ENCODE measurements at regions not wholly inside any gene's neighbourhood (a gene's known extent, or its start where the extent isn't known, plus 50 kb on each side); places are given as distances from the start of the nearest gene placed in this dataset.

DNA sequence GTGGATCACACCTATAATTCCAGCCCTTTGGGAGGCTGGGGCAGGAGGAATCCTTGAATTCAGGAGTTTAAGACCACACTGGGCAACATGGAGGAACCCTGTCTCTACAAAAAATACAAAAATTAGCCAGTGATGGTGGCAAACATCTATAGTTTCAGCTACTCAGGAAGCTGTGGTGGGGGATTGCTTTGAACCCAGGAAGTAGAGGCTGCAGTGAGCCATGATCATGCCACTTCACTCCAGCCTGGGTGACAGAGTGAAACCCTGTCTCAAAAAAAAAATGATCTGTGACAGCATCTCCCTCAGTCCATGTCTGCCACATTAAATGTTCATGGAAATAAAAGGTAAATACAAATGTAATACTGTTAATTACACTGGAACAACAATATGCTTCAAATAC, 121.4 kb upstream of the COL5A2 start:
- Histone ChIP-seq H3K79me2 (ENCODE audit: control insufficient read depth, low read length) (no peaks in the 10 kb centered on the region), H3K36me3 (ENCODE audit: control insufficient read depth, low read length) (no peaks in the 10 kb centered on the region), H3K9me3 (ENCODE audit: control insufficient read depth, insufficient read depth, low read length) (no peaks in the 10 kb centered on the region), H3F3A (ENCODE audit: control insufficient read depth, insufficient read depth) (no peaks in the 10 kb centered on the region), H3K9me2 (replicated peaks; ENCODE audit: control insufficient read depth, low read length) (no peaks in the 10 kb centered on the region), H3K4me1 (ENCODE audit: control insufficient read depth, low read length) (no peaks in the 10 kb centered on the region), H3K4me2 (ENCODE audit: low read length) (no peak overlapping the region), H3K27me3 (ENCODE audit: control insufficient read depth, low read length) (no peaks in the 10 kb centered on the region), H3K4me3 (ENCODE audit: low read length) (no peak overlapping the region), H4K20me1 (ENCODE audit: control insufficient read depth, insufficient read depth, low read depth, low read length) (no peaks in the 10 kb centered on the region), H3K27ac (ENCODE audit: low read depth, low read length) (no peak overlapping the region)
- no peak for TF ChIP-seq EZH2phosphoT487 (IDR thresholded peaks at IDR 0.05; ENCODE audit: borderline replicate concordance, low read length)
- TF ChIP-seq, protein P1, sequence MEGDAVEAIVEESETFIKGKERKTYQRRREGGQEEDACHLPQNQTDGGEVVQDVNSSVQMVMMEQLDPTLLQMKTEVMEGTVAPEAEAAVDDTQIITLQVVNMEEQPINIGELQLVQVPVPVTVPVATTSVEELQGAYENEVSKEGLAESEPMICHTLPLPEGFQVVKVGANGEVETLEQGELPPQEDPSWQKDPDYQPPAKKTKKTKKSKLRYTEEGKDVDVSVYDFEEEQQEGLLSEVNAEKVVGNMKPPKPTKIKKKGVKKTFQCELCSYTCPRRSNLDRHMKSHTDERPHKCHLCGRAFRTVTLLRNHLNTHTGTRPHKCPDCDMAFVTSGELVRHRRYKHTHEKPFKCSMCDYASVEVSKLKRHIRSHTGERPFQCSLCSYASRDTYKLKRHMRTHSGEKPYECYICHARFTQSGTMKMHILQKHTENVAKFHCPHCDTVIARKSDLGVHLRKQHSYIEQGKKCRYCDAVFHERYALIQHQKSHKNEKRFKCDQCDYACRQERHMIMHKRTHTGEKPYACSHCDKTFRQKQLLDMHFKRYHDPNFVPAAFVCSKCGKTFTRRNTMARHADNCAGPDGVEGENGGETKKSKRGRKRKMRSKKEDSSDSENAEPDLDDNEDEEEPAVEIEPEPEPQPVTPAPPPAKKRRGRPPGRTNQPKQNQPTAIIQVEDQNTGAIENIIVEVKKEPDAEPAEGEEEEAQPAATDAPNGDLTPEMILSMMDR (IDR thresholded peaks at IDR 0.05; ENCODE audit: low read depth, low read length, poor library complexity, severe bottlenecking): no peak

- Histone ChIP-seq H3K27ac (ENCODE audit: low read depth, low read length) (no peak overlapping the region), H3K9me2 (replicated peaks; ENCODE audit: control insufficient read depth, low read length) (no peaks in the 10 kb centered on the region), H3K4me2 (ENCODE audit: low read length) (no peak overlapping the region), H3K4me3 (ENCODE audit: low read length) (no peak overlapping the region), H3K9me3 (ENCODE audit: control insufficient read depth, insufficient read depth, low read length) (no peaks in the 10 kb centered on the region), H3F3A (ENCODE audit: control insufficient read depth, insufficient read depth) (no peaks in the 10 kb centered on the region), H3K79me2 (ENCODE audit: control insufficient read depth, low read length) (no peaks in the 10 kb centered on the region), H3K27me3 (ENCODE audit: control insufficient read depth, low read length) (no peaks in the 10 kb centered on the region), H3K36me3 (ENCODE audit: control insufficient read depth, low read length) (no peaks in the 10 kb centered on the region), H4K20me1 (ENCODE audit: control insufficient read depth, insufficient read depth, low read depth, low read length) (no peaks in the 10 kb centered on the region), H3K4me1 (ENCODE audit: control insufficient read depth, low read length) (no peaks in the 10 kb centered on the region)
- TF ChIP-seq, protein P1 (IDR thresholded peaks at IDR 0.05; ENCODE audit: low read depth, low read length, poor library complexity, severe bottlenecking): no peak
- TF ChIP-seq EZH2phosphoT487 (IDR thresholded peaks at IDR 0.05; ENCODE audit: borderline replicate concordance, low read length): no peak
Measured at GRCh38 chr2:189302274-189302948, 122.8 kb upstream of the COL5A2 start.

DNA sequence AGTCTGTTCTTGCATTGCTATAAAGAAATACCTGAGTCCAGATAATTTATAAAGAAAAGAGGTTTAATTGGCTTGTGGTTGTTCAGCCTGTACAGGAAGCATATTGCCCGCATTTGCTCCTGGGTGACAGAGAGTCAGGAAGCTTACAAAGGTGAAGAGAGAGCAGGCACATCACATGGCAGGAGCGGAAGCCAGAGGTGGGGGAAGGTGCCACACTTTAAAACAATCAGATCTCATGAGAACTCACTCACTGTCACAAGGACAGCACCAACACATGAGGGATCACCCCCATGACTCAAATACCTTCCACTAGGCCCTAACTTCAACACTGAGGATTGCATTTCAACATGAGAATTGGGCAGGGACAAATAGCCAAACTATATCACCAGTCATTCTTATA, 124.8 kb upstream of the COL5A2 start:
- TF ChIP-seq EZH2phosphoT487 (IDR thresholded peaks at IDR 0.05; ENCODE audit: borderline replicate concordance, low read length): no peak
- TF ChIP-seq, protein P1 (IDR thresholded peaks at IDR 0.05; ENCODE audit: low read depth, low read length, poor library complexity, severe bottlenecking): no peak
- no peaks in the 10 kb centered on the region for H3K27me3 ChIP-seq (ENCODE audit: control insufficient read depth, low read length)
- H3F3A ChIP-seq (ENCODE audit: control insufficient read depth, insufficient read depth): no peaks in the 10 kb centered on the region
- no peak overlapping the region for H3K4me2 ChIP-seq (ENCODE audit: low read length)
- H4K20me1 ChIP-seq (ENCODE audit: control insufficient read depth, insufficient read depth, low read depth, low read length): no peaks in the 10 kb centered on the region
- H3K9me2 ChIP-seq (replicated peaks; ENCODE audit: control insufficient read depth, low read length): no peaks in the 10 kb centered on the region
- no peaks in the 10 kb centered on the region for H3K4me1 ChIP-seq (ENCODE audit: control insufficient read depth, low read length)
- H3K36me3 ChIP-seq (ENCODE audit: control insufficient read depth, low read length): no peaks in the 10 kb centered on the region
- no peaks in the 10 kb centered on the region for H3K9me3 ChIP-seq (ENCODE audit: control insufficient read depth, insufficient read depth, low read length)
- no peak overlapping the region for H3K27ac ChIP-seq (ENCODE audit: low read depth, low read length)
- H3K4me3 ChIP-seq (ENCODE audit: low read length): no peak overlapping the region
- H3K79me2 ChIP-seq (ENCODE audit: control insufficient read depth, low read length): no peaks in the 10 kb centered on the region

Measured in DOHH2 (cell line).